ENCODE measurements at regions not wholly inside any gene's neighbourhood (a gene's known extent, or its start where the extent isn't known, plus 50 kb on each side); places are given as distances from the start of the nearest gene placed in this dataset.

GRCh38 chr10:47159361-47160260, 140.4 kb upstream of the GDF10 start:
- H3K4me3 ChIP-seq (ENCODE audit: low read depth, low read length) = no peak overlapping the region
- no peak for DNase-seq (ENCODE audit: low read depth)
- H3K27me3 ChIP-seq (ENCODE audit: control insufficient read depth, insufficient read depth, low read length) = no peaks in the 10 kb centered on the region
- H3K36me3 ChIP-seq (ENCODE audit: control insufficient read depth, insufficient read depth, low read length) = no peaks in the 10 kb centered on the region
- TF ChIP-seq CTCF (IDR thresholded peaks at IDR 0.05; ENCODE audit: insufficient read depth, low read length, poor library complexity, severe bottlenecking) = no peak

GRCh38 chr10:47160261-47160908, 139.6 kb upstream of the GDF10 start:
- no peak for TF ChIP-seq CTCF (IDR thresholded peaks at IDR 0.05; ENCODE audit: insufficient read depth, low read length, poor library complexity, severe bottlenecking)
- DNase-seq (ENCODE audit: low read depth) = no peak

GRCh38 chr10:47160967-47161366, 139.0 kb upstream of the GDF10 start:
- H3K4me3 ChIP-seq (ENCODE audit: low read depth, low read length) = no peak overlapping the region
- no peak for DNase-seq (ENCODE audit: low read depth)
- no peak for TF ChIP-seq CTCF (IDR thresholded peaks at IDR 0.05; ENCODE audit: insufficient read depth, low read length, poor library complexity, severe bottlenecking)
- no peaks in the 10 kb centered on the region for H3K27me3 ChIP-seq (ENCODE audit: control insufficient read depth, insufficient read depth, low read length)
- no peaks in the 10 kb centered on the region for H3K36me3 ChIP-seq (ENCODE audit: control insufficient read depth, insufficient read depth, low read length)

More at GRCh38 chr10:47160261-47160908, 139.6 kb upstream of the GDF10 start:
- no peaks in the 10 kb centered on the region for H3K36me3 ChIP-seq (ENCODE audit: control insufficient read depth, insufficient read depth, low read length)
- H3K4me3 ChIP-seq (ENCODE audit: low read depth, low read length) = no peak overlapping the region
- no peaks in the 10 kb centered on the region for H3K27me3 ChIP-seq (ENCODE audit: control insufficient read depth, insufficient read depth, low read length)

DNA sequence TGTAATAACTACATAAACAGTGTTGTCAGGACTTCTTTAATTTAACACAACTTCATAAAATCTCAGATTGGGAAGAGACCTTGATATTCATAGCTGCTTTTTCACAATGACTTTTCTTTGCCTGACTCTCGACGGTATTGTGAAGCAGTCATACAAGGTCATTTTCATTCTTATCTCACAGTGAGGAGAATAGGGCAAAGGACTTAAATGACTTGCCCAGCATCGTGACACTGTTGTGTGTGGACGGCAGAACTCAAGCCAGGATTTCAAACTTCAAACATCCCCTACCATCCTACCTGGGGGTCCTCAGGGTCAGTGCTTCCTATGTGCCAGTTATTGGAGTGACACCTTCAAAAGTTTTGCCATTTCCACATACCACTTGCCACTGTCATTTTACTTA, 138.5 kb upstream of the GDF10 start:
- no peak for DNase-seq (ENCODE audit: low read depth)
- H3K36me3 ChIP-seq (ENCODE audit: control insufficient read depth, insufficient read depth, low read length) = no peaks in the 10 kb centered on the region
- TF ChIP-seq CTCF (IDR thresholded peaks at IDR 0.05; ENCODE audit: insufficient read depth, low read length, poor library complexity, severe bottlenecking) = no peak
- no peaks in the 10 kb centered on the region for H3K27me3 ChIP-seq (ENCODE audit: control insufficient read depth, insufficient read depth, low read length)
- no peak overlapping the region for H3K4me3 ChIP-seq (ENCODE audit: low read depth, low read length)

GRCh38 chr10:47164126-47164799, 135.7 kb upstream of the GDF10 start:
- TF ChIP-seq CTCF (IDR thresholded peaks at IDR 0.05; ENCODE audit: insufficient read depth, low read length, poor library complexity, severe bottlenecking) = no peak
- no peak for DNase-seq (ENCODE audit: low read depth)
- no peaks in the 10 kb centered on the region for H3K27me3 ChIP-seq (ENCODE audit: control insufficient read depth, insufficient read depth, low read length)
- no peaks in the 10 kb centered on the region for H3K36me3 ChIP-seq (ENCODE audit: control insufficient read depth, insufficient read depth, low read length)
- H3K4me3 ChIP-seq (ENCODE audit: low read depth, low read length) = no peak overlapping the region

Measured in kidney epithelial cell (primary cell).